ENCODE measurements at regions not wholly inside any gene's neighbourhood (a gene's known extent, or its start where the extent isn't known, plus 50 kb on each side); places are given as distances from the start of the nearest gene placed in this dataset.

DNA sequence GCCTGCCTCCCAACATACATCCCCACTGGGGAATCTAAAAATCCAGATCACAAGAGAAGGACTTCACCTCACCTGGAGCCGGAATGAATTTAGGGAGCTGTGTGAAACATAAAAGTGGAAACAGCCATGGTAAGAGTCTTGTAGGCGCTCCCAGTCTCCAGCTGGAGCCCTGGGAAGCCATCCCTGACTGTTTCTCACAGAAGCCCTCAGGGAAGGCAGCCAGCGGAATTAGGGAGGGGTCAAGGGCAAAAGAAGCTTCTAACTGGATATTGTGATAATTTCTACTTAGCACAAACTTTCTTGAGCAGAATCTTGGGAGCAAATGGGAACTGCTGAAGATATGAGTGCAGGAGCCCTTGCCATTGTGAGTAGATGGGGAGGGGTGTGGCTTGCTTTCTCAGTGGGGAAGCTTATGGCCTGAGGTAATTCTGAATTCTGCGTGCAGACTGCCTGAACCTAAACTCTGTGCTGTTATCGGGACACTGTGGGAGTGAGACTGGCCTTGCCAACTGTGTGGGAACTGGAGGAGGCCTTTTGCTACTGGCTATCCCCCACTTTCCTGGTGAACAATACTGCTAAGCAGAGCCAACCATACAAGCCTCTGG, 174.4 kb upstream of the SMC2 start:
- Histone ChIP-seq H3K4me2 (ENCODE audit: insufficient read depth in 1 of 2, low read depth in 2 of 2, low read length in 2 of 2) (no peak overlapping the region), H3K4me3 (ENCODE audit: extremely low read depth in 1 of 4, insufficient read depth in 2 of 4, low read depth in 3 of 4, low read length in 4 of 4) (no peak overlapping the region), H4K20me1 (replicated peaks in 1 of 2; ENCODE audit: control insufficient read depth in 1 of 2, insufficient read depth in 2 of 2, low read length in 2 of 2) (no peaks in the 10 kb centered on the region), H3K9ac (replicated peaks in 1 of 4; ENCODE audit: extremely low read depth in 1 of 4, low read depth in 3 of 4, low read length in 3 of 4) (no peak overlapping the region), H2AFZ (ENCODE audit: low read length) (0 out of 2 replicates have a peak overlapping the region, but pooled peaks have one; percentile 88), H3K79me1 (ENCODE audit: low read depth, low read length) (no peaks in the 10 kb centered on the region), H3K79me2 (ENCODE audit: control insufficient read depth in 1 of 2, insufficient read depth in 2 of 2, low read length in 2 of 2) (no peaks in the 10 kb centered on the region), H3K4me1 (replicated peaks in 1 of 4; ENCODE audit: control insufficient read depth in 3 of 4, insufficient read depth in 4 of 4, low read length in 3 of 4) (no peaks in the 10 kb centered on the region), H2BK20ac (ENCODE audit: low read length) (no peak overlapping the region), H4K5ac (ENCODE audit: insufficient read length, low read depth, low read length) (no peak overlapping the region), H2BK5ac (ENCODE audit: low read depth, low read length) (no peak overlapping the region), H4K91ac (replicated peaks; ENCODE audit: insufficient read length, low read length) (no peak overlapping the region), H3K4ac (replicated peaks; ENCODE audit: insufficient read length, low read depth, low read length) (no peak overlapping the region), H3K23ac (ENCODE audit: insufficient read length) (no peak overlapping the region), H3K23me2 (ENCODE audit: low read depth, low read length) (no peaks in the 10 kb centered on the region), H3K27me3 (replicated peaks in 1 of 4; ENCODE audit: control insufficient read depth in 3 of 4, extremely low read depth in 1 of 4, insufficient read depth in 3 of 4, low read length in 3 of 4) (no peaks in the 10 kb centered on the region), H3K27ac (ENCODE audit: low read depth, low read length) (no peak overlapping the region), H3K56ac (replicated peaks; ENCODE audit: insufficient read length, low read depth, low read length) (no peak overlapping the region), H2BK15ac (ENCODE audit: low read length) (no peak overlapping the region), H2AK5ac (ENCODE audit: low read depth, low read length) (no peak overlapping the region), H2BK120ac (replicated peaks; ENCODE audit: low read depth, low read length) (no peak overlapping the region), H3K9me3 (ENCODE audit: insufficient read depth in 2 of 2, low read depth in 1 of 2, low read length in 1 of 2) (no peaks in the 10 kb centered on the region), H3K14ac (ENCODE audit: insufficient read length) (no peak overlapping the region), H2BK12ac (ENCODE audit: low read depth, low read length) (no peak overlapping the region), H4K8ac (ENCODE audit: extremely low read depth, insufficient read depth, low read length) (no peak overlapping the region), H3K36me3 (ENCODE audit: control insufficient read depth in 2 of 4, insufficient read depth in 4 of 4, low read length in 3 of 4) (no peaks in the 10 kb centered on the region), H3K18ac (ENCODE audit: extremely low read depth, low read length) (no peak overlapping the region)
- no peak for DNase-seq (ENCODE audit: low read depth in 1 of 2, low spot score in 2 of 2)
- ChIA-PET CTCF (ENCODE audit: partially characterized antibody) (no interaction called here), POLR2A (ENCODE audit: partially characterized antibody) (no interaction called here)
- no peak for FAIRE-seq
- WGBS, 2 experiments (ENCODE audit: extremely low coverage in 1 of 2, insufficient coverage in 1 of 2, insufficient read length in 1 of 2, insufficient replicate concordance in 2 of 2, low coverage in 1 of 2, low lambda C conversion rate in 2 of 2, missing lambda C conversion rate in 1 of 2) = 95% methylated on average over 5 of the region's 5 CpGs; no CpG with 5 or more reads in 1 of the 2 experiments
- TF ChIP-seq KDM1A (IDR thresholded peaks at IDR 0.05; ENCODE audit: borderline replicate concordance, low read length) (no peak), TAF7 (optimal IDR thresholded peaks at IDR 0.05; ENCODE audit: borderline replicate concordance, low read depth, low read length) (no peak)
- TF ChIP-seq, protein P1, sequence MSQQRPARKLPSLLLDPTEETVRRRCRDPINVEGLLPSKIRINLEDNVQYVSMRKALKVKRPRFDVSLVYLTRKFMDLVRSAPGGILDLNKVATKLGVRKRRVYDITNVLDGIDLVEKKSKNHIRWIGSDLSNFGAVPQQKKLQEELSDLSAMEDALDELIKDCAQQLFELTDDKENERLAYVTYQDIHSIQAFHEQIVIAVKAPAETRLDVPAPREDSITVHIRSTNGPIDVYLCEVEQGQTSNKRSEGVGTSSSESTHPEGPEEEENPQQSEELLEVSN (IDR thresholded peaks at IDR 0.05) = no peak
